NCI-H1092 (cell line): ENCODE measurements at regions not wholly inside any gene's neighbourhood (a gene's known extent, or its start where the extent isn't known, plus 50 kb on each side); places are given as distances from the start of the nearest gene placed in this dataset.

Experiments
- DNase-seq: peaks from one replicate; lab custom pipeline; 2025; lab: John Stamatoyannopoulos, UW

GRCh38 chr4:180571516-180572055 lies 1671.6 kb upstream of the TENM3 start:
- no peak for DNase-seq

GRCh38 chr4:180578175-180578574 lies 1665.0 kb upstream of the TENM3 start:
- no peak for DNase-seq

- no peak for DNase-seq
Observed at GRCh38 chr4:180581061-180581460, 1662.1 kb upstream of the TENM3 start.

- DNase-seq, result no peak
Observed at GRCh38 chr4:180587379-180587778, 1655.8 kb upstream of the TENM3 start.

GRCh38 chr4:180589575-180589974 lies 1653.6 kb upstream of the TENM3 start:
- no peak for DNase-seq

GRCh38 chr4:180596888-180597483 lies 1646.2 kb upstream of the TENM3 start:
- no peak for DNase-seq

GRCh38 chr4:180598281-180598680 lies 1644.9 kb upstream of the TENM3 start:
- DNase-seq, result no peak

GRCh38 chr4:180603791-180604190 lies 1639.4 kb upstream of the TENM3 start:
- DNase-seq, result no peak

GRCh38 chr4:180610324-180610723 lies 1632.9 kb upstream of the TENM3 start:
- DNase-seq, result no peak

- no peak for DNase-seq
Observed at GRCh38 chr4:180615746-180616145, 1627.5 kb upstream of the TENM3 start.

GRCh38 chr4:180617196-180617595 lies 1626.0 kb upstream of the TENM3 start:
- DNase-seq, result no peak

GRCh38 chr4:180618396-180618795 lies 1624.8 kb upstream of the TENM3 start:
- DNase-seq, result no peak

- no peak for DNase-seq
Observed at GRCh38 chr4:180619440-180619839, 1623.8 kb upstream of the TENM3 start.

- DNase-seq, result no peak
Observed at GRCh38 chr4:180622254-180622653, 1620.9 kb upstream of the TENM3 start.

- DNase-seq, result no peak
Observed at GRCh38 chr4:180625653-180626052, 1617.5 kb upstream of the TENM3 start.

GRCh38 chr4:180630012-180630665 lies 1613.1 kb upstream of the TENM3 start:
- no peak for DNase-seq

GRCh38 chr4:180634306-180634705 lies 1608.9 kb upstream of the TENM3 start:
- DNase-seq, result no peak

GRCh38 chr4:180635281-180635680 lies 1607.9 kb upstream of the TENM3 start:
- DNase-seq, result no peak

- no peak for DNase-seq
Observed at GRCh38 chr4:180636696-180637404, 1606.4 kb upstream of the TENM3 start.

- no peak for DNase-seq
Observed at GRCh38 chr4:180637616-180638015, 1605.6 kb upstream of the TENM3 start.

- no peak for DNase-seq
Observed at GRCh38 chr4:180640193-180640592, 1603.0 kb upstream of the TENM3 start.

GRCh38 chr4:180641495-180641894 lies 1601.7 kb upstream of the TENM3 start:
- DNase-seq, result no peak

- no peak for DNase-seq
Observed at GRCh38 chr4:180642732-180643131, 1600.5 kb upstream of the TENM3 start.
